ENCODE measurements at regions not wholly inside any gene's neighbourhood (a gene's known extent, or its start where the extent isn't known, plus 50 kb on each side); places are given as distances from the start of the nearest gene placed in this dataset.

DNA sequence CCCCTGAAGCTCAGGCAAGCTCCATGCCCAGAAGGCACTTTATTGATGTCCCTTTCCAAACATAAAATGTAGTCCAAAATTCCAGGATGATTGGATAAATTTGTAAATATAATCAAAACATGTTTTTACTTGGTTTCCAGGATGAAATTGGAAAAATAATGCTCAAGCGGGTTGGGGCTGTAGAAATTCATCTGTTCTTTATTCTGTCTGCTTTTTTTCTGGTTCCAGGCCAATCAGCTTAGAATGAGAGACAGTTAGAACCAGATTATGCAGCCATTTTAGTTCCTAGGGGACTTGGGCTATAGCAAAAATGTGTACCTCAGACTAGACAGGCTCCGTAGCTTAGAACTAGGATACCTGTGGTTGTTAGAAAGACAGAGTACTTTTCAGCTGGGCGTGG lies 450.8 kb downstream of the MCTP2 start:
- DNase-seq (ENCODE audit: low spot score) = no peak

DNA sequence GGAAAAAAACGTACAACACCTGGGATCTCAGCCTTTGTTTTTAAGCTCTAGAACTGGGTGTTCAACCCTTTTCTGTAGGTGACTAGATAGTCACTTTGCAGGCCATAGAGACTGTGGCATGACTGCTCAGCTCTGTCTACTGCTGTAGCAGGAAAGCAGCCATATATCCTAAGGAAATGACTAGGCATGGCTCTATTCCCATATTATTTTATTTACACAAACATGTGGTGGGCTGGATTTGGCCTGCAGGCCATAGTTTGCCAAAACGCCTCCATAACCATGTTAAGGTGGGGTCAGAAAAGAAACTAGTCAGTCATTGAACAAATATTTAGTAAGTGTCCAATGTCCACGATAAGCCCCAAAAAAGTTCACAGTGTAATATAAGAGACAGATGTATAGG lies 452.5 kb downstream of the MCTP2 start:
- DNase-seq (ENCODE audit: low spot score) = no peak

DNA sequence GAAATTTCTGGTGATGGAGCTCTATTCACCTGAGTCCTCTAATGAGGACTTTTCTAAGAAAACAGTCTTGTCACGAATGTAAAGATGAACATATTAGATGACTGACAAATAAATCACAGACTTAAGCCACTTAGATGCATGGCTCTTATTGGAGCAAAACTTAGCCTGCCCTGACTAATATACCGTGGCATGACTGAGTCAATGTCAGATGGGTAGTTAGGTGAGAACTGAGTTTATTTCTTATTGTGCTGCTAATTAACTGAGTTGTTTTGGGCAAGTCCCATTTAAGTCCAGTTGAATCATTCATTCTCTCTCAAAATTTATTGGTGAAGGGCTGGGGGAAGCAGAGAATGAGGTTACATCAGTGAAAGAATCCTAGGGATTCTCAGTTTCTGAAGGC lies 459.8 kb downstream of the MCTP2 start:
- DNase-seq (ENCODE audit: low spot score) = no peak

DNA sequence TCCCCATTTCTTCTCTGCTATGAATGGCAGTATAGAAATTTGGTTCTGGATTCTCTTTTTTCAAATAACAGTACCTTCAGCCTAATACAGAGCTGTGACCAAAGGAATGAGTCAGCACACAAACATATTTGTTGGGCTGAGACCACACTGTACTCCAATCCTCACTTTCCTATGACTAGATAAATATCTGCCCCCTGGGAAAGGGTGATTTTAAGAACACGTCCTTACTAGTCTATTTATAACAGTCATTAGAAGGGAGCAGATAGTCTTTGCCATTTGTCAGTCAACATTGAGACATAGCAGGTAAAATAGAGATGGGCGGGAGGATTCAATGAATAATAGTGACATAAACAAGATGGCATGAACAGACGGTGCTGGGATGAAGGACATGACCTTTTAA lies 461.3 kb downstream of the MCTP2 start:
- DNase-seq (ENCODE audit: low spot score) = no peak

DNA sequence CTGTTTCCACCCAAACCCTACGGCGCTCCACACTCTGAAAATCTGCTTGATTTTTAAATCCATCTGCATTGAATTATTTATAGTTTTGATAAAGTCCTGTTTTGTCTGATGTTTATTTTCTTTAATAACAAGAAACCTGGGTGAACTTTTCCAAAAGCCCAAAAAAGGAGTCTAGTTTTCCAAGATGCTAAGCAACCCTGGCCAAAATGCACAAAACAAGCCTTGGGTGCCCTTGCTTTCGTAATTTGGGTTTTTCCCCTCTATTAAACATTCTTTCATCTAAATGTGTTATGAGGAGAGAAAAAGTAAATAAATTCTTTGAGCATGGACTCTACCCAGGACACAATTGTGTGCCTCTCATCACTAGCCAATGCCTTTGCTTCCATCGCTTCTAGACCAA lies 468.9 kb downstream of the MCTP2 start:
- no peak for DNase-seq (ENCODE audit: low spot score)

DNA sequence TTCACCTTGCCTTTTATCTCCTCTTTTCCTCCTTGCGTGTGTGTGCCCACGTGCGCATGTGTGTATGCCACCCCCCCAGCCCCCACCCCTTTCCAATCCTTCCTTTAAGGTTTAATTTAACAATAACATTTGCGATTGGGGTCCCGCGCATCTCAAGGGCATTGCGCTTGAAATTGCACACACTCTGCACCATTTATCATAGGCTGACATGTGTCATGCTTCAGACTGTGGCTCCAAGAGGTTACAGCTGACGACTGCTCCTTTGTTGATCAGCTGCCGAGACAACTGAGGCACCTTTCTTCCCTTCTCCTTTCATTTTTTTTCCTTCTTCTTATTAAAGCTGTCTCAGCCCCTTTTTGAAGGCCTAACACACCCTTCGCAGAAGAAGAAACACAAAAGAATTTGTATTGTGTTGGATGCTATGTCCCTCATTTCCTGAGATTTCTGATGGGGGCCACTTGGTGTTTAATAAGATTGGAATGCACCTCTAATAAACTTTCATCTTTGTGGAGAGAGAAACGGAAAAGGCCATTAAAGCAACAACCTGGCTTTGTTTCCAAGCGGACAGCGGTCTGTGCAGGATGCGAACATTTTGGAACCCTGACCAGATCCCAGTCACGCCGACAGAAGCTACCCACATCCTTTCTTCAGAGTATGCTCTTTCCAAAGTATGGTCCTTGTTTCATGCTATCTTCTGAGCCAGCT lies 470.1 kb downstream of the MCTP2 start:
- no peak for DNase-seq (ENCODE audit: low spot score)

DNA sequence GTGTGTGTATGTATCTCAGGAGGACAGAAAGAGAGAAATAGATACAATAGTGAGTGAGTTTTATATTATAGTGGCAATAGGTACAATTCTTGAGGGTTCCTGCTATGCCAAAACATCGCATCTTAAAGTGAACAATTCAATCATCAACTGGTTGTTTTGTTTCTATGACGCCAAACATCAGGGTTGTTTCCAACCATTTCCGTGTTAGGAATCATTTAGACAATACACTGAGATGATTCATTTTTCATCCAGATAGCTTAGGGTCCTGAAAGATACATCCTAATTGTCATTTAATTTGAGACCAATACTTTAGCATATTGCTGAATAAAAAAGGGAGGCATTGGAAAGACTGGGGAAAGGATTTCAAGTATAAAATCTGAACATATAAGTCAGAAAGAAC lies 472.2 kb downstream of the MCTP2 start:
- DNase-seq (ENCODE audit: low spot score) = no peak

DNA sequence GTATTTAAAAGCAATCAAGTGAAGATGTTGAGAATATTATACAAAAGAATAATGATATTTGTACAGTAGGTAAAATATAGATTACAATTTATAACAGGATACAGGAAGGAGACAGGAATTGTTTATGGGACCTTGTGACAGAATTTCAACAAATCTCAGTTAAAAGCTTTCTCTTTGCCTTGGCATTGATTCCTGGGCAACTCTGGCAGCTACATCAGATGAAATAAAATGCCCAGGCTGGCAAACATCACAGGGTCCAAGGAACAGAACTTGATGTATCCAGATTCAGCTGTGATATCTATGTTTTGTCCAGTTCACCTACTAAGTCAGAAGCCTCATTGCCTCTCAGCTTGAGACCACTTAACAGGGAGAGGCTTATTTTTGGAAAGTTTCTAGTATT lies 473.1 kb downstream of the MCTP2 start:
- DNase-seq (ENCODE audit: low spot score) = no peak

DNA sequence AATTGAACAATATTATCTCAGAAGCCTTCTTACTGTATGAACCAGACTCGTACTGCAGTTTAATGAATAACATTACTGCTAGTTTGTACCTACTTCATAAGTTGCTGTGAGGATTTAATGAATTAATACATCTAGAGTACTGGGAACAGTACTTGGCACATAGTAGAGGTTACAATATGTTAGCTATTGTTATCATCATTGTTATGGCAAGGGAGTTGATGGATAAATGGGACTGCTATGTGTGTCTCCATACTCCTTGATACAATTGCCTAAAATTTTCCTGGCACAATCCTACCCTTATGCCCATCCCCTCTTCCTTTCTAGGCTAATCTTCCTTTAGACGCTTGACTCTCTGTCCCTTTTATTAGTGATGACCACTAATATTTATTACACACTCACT lies 473.6 kb downstream of the MCTP2 start:
- DNase-seq (ENCODE audit: low spot score) = no peak

DNA sequence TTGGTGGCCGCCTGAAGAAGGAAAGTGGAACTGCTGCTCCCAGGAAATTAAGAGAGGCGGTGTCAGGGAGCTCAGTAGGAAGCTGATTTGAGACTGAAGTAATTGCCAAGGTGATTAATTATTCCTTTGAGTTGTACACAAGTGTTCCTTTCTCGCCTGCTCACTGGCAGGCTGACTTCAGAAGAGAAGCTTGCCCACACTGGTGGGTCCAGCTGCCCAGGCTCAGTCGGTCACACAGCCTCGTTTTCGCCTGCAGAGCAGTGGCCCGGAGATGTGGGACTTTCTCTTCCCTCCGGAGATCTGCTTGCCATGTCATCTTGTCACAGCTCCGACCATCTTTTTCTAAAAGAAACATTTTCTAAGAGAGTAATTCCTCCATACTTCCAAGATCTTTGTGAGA lies 478.0 kb downstream of the MCTP2 start:
- no peak for DNase-seq (ENCODE audit: low spot score)

DNA sequence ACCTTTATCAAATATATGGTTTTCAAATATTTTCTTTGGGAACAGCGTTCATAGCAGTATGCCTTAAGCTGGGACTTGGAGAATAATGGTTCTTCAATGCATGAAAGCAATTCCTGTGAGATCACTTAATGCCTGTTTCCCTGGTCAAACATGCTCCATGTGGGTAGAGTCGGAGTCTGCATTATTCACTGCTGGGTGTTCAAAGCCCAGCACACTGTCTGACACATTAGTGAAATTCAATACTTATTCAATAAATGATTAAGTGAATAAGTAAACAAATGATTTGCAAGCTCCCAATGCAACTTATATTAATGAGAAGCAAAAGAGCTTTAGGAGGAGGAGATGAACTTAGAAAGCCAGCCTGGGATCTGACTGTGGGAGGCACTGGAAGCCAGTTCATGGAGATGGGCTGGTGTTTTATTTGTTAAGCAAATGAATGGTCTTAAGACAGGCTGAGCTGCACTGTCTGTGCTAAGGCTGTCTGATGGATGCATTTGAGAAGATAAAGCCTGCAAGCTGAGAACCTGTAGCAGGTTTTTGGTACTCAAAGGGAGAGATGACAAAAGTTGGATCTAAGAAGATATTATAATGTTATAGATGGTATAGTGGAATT lies 490.8 kb downstream of the MCTP2 start:
- DNase-seq (ENCODE audit: low spot score) = no peak

DNA sequence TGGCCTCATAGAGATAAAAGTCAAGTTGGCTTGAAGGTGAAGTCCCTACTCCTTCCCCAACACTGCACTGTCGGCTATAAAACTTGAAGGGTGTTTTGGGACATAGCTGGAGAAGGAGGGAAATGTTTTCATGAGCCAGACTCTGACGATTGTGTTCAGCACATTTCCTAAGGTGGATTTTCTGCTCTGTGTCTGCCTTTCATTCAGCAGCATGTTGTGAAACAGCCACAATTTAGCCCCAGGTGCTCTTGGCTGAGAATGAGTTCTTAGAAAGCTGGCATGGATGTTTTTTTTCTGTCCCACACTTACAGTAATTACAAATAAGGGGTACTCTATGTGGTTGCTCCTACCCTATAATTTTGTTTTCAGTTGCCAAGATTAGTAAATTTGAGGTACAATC lies 492.4 kb downstream of the MCTP2 start:
- no peak for DNase-seq (ENCODE audit: low spot score)

DNA sequence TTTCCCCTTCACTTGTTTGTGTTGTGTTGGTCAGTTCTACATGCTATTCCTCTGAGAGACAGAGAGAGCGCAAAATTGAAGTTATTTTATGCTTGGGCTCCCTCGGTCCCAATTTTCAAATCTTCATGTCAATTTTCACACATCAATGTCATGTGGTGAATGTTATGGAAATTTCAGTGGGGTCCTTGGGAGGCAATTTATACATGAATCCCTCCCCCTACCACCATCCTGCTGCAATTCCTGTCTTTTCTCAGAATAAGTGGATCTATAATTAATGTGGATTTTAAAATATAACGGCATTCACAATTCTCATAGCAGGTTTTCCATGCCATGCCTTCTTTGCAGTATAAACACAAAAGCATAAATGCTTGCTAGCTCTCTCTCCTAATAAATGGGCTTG lies 499.9 kb downstream of the MCTP2 start:
- DNase-seq (ENCODE audit: low spot score) = no peak

DNA sequence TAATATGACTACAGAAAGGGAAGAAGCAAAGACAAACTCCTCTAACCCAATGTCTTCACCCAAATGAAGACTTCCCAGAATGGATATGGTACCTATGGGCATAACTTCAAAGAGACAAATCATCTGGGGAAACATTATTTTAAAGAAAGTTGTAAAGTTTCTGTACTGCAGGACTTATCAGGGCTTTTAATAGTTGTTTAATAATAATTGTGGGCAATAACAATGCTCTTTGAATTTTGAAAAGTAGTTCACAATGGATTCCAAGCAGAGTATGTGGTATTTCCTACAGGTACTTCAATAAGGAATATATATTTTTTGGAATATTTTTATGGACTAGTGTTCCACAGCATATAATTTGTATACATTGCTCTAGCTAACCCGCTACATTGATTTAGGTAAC lies 503.1 kb downstream of the MCTP2 start:
- no peak for DNase-seq (ENCODE audit: low spot score)

DNA sequence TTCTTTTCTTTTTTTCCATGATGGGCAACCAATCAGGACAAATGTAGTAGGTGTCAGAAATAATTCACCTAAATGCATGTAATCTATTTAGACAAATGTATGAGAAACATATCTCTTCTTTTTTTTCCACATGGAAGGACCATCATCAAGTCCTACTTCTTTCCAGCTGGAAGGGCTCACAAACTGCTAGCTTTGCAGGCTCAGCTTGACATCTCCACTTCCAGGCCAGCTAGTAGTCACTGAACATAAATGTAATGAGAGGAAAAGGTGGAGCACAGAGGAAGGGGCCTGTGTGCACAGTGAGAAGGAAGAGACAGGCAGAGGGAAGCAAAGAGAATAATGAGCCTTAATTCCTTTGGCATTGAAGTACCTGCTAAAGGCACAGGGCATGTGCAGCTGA lies 504.9 kb downstream of the MCTP2 start:
- DNase-seq (ENCODE audit: low spot score) = no peak

DNA sequence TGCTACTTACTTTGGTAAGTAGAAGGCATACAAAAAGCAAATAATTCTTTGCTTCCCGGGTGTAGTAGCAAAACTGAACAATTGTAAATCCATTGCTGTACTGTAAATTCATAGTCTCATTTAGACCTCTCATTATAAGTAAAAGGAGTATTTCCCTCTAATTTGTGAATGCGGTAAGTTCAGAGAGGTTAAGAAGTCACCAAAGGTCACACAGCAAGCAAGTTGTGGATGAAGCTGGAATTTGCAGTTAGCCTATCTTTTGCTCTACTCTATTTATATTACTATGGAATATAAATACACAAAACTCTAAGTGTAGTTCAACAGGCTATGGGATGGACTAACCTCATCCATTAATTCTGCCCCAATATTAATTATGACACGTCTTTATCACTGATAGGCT lies 508.3 kb downstream of the MCTP2 start:
- DNase-seq (ENCODE audit: low spot score) = no peak

DNA sequence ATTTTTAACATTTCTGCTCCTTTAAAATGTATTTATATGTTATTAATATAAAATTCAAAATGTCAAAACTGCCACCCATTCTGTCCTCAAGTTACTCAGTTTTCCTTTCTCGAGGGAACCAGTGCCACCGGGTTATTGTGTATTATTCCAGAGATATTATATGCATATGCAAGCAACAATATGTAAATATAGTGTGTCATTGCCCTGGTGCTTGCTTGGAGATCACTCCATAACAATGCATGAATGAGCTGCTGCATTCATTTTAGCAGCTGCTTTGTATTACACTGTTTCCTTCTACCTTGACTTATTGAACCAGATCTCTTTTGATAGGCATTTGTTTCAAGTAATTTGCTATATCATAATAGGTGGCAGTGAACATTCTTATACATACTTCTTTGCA lies 509.1 kb downstream of the MCTP2 start:
- DNase-seq (ENCODE audit: low spot score) = no peak

DNA sequence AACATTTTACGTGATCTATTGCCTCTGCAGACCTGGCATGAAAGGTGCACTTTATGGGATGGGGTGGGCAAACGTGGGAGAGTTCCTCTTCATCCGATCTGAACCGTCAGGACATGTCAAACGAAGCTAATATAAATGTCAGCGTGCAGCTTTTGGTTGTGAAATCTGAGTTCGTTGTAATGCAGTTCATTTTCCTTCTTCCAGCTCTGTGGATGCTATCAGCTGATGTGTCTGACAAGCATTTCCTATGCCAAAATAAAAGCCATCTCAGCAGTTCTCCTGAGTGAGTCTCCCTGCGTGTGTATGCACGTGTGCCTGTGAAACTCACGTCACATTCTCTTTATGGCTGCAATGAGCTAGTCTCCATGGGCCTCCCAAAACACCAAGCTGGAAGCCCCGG lies 512.3 kb downstream of the MCTP2 start:
- no peak for DNase-seq (ENCODE audit: low spot score)

DNA sequence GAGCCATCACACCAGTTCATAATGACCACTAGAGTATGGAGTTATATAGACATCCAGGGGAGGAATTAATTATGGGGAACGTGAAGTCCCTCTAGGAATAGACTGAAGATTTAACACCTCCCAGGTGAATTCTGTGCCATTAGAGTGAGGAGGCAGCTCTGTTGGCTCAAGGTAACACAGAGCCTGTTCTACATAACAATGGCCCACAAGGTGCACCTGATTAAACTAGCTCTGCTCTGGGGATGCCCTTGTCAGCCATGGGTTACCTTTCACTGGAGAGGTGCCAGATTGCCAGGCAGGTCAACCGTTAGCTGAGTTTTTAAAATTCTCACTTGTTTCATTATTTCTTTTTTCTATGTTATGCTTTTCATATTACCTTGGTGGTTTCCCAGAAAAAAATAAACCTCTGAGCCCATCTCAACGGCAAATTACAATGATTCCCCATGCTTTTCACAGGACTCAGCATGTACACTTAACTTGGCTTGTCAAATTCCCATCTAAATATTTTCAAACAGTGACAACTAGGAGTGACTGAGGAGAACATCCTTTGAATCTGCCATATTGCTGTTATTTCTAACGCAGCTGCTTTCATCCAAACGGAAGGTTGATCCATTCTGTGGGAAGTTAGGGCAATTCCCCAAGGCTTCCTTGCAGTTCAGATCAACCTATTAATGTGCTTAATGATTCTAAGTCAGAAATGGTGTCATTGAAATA lies 512.9 kb downstream of the MCTP2 start:
- no peak for DNase-seq (ENCODE audit: low spot score)

DNA sequence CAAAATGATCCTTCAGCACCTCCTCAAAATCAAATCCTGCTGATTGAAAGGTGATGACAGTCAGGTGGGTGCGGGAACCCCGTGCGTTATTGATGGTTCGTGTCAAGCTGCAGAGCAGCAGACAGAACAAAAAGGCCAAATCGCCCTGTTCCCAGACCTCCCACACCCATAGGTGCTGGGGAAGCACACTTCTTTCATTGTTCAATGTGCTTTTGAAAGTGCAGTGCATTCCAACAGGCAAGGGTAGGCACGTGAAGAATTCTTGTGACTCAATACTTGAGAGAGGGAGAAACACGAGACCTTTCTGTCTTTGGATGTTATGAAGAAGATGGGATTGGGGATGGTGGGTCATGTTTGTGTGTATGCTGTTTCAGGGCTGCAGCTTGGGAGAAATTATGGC lies 514.0 kb downstream of the MCTP2 start:
- DNase-seq (ENCODE audit: low spot score) = no peak

DNA sequence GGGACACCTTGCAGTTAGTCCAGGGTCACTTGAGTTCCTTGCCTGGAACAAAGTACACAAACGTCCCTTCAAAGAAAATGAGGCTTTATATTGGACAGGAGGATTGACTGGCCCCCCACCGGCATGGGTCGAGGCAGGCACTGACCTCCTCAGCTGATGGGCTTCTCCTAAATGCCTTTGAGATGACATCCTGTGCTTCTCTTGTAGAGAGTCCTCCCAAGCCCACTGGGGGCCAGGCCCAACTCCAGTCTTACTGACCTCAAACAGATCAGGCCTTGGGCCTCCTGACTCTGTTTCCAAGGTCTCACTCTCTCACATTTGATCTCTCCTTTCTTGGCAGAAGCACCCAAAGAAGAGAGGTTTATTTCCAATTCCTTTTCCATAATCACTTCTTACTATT lies 516.1 kb downstream of the MCTP2 start:
- no peak for DNase-seq (ENCODE audit: low spot score)

DNA sequence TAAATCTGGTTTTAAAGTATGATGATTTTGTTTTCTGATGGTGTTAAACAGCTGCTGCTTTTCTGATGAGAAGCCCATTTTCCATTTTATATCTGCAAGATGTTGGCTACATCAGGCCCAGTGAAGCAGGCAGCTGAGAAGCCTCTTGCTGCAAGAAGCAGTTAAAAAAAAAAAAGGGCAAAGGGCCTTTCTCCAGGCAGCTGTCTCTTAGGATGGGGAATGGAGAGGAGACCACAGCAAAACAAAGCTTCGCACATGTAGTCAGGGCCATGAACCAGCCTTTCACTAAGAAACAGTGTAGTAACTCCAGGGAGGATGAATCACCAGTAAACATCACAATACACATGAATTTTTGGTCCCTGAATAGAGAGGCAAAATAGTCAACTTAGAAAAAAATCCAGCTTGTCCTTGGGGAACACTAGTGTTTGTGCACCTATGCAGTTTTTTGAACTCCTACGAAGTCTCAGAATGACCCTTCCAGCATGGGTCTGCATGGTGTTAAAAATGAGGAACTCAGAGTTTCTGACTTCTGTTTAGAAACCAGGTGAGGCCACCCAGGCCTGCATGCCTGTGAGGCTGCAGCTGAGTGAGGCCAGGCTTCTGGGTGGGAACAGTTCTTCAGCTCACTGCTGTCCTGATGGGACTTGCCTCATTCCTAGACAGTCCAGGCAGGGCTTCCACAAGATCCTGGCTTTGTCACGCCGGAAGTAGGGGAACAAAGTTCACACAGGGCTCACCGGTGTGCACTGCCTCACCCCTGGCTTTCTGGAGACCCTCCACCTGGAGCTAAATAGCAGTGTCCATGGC lies 518.7 kb downstream of the MCTP2 start:
- DNase-seq (ENCODE audit: low spot score) = no peak

DNA sequence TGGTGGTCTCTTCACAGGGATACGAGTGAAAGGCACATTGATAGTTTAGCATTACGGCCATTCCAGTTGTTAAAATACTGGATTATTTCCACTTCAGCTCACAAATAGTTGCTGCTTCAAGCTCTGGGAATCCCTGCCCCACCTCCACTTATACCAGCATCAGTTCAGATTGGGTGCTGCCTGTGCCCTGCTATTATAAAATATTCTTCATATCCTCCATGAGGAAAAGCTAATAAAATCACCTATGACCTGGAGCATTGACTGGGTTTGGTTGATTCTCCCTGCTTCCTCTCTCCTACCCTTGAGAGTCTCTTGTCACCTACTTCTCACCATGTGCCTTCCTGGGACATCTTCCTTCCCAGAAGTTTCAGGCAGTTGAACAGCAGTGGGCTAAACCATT lies 529.0 kb downstream of the MCTP2 start:
- no peak for DNase-seq (ENCODE audit: low spot score)
